HL-60 (cell line): ENCODE measurements at regions not wholly inside any gene's neighbourhood (a gene's known extent, or its start where the extent isn't known, plus 50 kb on each side); places are given as distances from the start of the nearest gene placed in this dataset.

Experiments used
- DNase-seq, 2 experiments: peaks; one replicate each; pipeline ENCODE4 v3.0.0-alpha.2; 2010 to 2020; ENCODE audit warnings: low read depth in 1 of 2, low spot score in 1 of 2
- H3K27ac ChIP-seq: fragments of 250-450 bp; sonication (Bioruptor Pico); replicated peaks from 2 replicates; pipeline ENCODE4 v1.5.1; 2020; ENCODE audit warnings: mild to moderate bottlenecking, moderate library complexity
- H3K27me3 ChIP-seq: fragments of 250-450 bp; sonication (Bioruptor Pico); 2 replicates; pipeline ENCODE4 v1.5.1; 2021; ENCODE audit warnings: mild to moderate bottlenecking, moderate library complexity; ENCODE audit not compliant: insufficient read depth, poor library complexity, severe bottlenecking
- H3K4me3 ChIP-seq: replicated peaks from 2 replicates; pipeline ENCODE4 v1.5.1; 2011; ENCODE audit warnings: mild to moderate bottlenecking, control low read depth, low read length; ENCODE audit not compliant: insufficient read depth
- GABPA ChIP-seq: IDR thresholded peaks from 2 replicates; pipeline ENCODE4 v1.6.1; 2012; ENCODE audit warnings: low read depth
- POLR2AphosphoS5 ChIP-seq: IDR thresholded peaks from 2 replicates; pipeline ENCODE4 v1.6.1; 2012; ENCODE audit warnings: low read depth
- REST ChIP-seq: IDR thresholded peaks from 2 replicates; pipeline ENCODE4 v1.6.1; 2012; ENCODE audit warnings: low read depth; ENCODE audit not compliant: insufficient replicate concordance
- SPI1 ChIP-seq: IDR thresholded peaks from 2 replicates; pipeline ENCODE4 v1.6.1; 2012; ENCODE audit warnings: low read depth, mild to moderate bottlenecking, borderline replicate concordance
- TF ChIP-seq, protein P1 (sequence below): IDR thresholded peaks from one replicate; pipeline ENCODE4 v1.5.1; 2011; ENCODE audit warnings: low read length, control low read depth, inconsistent platforms; ENCODE audit not compliant: insufficient read depth

DNA sequence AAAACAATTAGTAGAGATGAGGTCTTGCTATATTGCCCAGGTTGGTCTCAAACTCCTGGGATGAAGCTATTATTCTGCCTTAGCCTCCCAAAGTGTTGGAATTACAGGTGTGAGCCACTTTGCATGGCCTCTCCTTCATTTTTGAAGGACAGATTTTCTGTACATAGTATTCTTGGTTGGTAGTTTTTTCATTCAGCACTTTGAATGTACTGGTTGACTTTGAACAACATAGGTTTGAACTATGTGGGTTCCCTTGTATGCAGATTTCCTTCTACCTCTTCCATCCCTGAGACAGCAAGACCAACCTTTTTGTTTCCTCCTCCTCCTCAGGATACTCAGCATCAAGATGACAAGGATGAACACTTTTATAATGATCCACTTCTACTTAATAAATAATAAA, 436.4 kb downstream of the QKI start:
- TF ChIP-seq GABPA: no peak
- no peaks in the 10 kb centered on the region for H3K27me3 ChIP-seq
- H3K4me3 ChIP-seq: no peak overlapping the region
- H3K27ac ChIP-seq: no peak overlapping the region
- DNase-seq: no peak

GRCh38 chr6:163844761-163845160, 430.2 kb downstream of the QKI start:
- no peak overlapping the region for H3K4me3 ChIP-seq
- no peak overlapping the region for H3K27ac ChIP-seq
- TF ChIP-seq GABPA: no peak
- TF ChIP-seq REST: no peak
- no peak for DNase-seq
- H3K27me3 ChIP-seq: no peaks in the 10 kb centered on the region

DNA sequence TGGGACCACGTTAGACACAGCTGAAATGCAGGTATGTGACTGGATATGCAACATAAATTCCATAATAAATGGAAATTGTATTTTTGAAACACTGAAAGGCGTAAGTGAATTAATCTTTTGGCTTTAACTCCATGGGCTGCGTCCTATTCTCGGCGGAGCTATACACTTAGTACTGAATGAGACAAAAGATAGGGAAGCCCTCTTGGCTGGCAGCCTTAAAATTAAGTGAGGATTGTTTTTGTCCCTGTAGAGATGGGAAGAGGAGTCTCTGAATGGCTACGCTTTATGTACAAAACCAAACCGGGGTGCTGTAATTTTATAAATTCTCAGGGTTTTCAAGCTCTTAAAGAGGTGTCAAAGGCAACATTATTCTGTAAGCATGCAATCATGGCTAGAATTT, 429.8 kb downstream of the QKI start:
- no peak overlapping the region for H3K4me3 ChIP-seq
- no peak overlapping the region for H3K27ac ChIP-seq
- DNase-seq: no peak
- no peak for TF ChIP-seq POLR2AphosphoS5
- no peak for TF ChIP-seq REST
- TF ChIP-seq, protein P1, sequence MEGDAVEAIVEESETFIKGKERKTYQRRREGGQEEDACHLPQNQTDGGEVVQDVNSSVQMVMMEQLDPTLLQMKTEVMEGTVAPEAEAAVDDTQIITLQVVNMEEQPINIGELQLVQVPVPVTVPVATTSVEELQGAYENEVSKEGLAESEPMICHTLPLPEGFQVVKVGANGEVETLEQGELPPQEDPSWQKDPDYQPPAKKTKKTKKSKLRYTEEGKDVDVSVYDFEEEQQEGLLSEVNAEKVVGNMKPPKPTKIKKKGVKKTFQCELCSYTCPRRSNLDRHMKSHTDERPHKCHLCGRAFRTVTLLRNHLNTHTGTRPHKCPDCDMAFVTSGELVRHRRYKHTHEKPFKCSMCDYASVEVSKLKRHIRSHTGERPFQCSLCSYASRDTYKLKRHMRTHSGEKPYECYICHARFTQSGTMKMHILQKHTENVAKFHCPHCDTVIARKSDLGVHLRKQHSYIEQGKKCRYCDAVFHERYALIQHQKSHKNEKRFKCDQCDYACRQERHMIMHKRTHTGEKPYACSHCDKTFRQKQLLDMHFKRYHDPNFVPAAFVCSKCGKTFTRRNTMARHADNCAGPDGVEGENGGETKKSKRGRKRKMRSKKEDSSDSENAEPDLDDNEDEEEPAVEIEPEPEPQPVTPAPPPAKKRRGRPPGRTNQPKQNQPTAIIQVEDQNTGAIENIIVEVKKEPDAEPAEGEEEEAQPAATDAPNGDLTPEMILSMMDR: no peak
- TF ChIP-seq GABPA: no peak
- H3K27me3 ChIP-seq: no peaks in the 10 kb centered on the region

- no peaks in the 10 kb centered on the region for H3K27me3 ChIP-seq
- H3K4me3 ChIP-seq: no peak overlapping the region
- DNase-seq: no peak
- TF ChIP-seq REST (no peak), GABPA (no peak), POLR2AphosphoS5 (no peak), SPI1 (no peak)
- TF ChIP-seq, protein P1: no peak
- H3K27ac ChIP-seq: no peak overlapping the region
These were observed 428.7 kb downstream of the QKI start for GRCh38 chr6:163843218-163843617.
